Activated CD4-positive, alpha-beta T cell treated with anti-CD3 and anti-CD28 coated beads for 4 hours (primary cell): ENCODE measurements at regions not wholly inside any gene's neighbourhood (a gene's known extent, or its start where the extent isn't known, plus 50 kb on each side); places are given as distances from the start of the nearest gene placed in this dataset.

ENCODE experiments used
- DNase-seq, 2 donors: peaks; one replicate each; pipeline ENCODE4 v3.0.0-alpha.2; 2020

DNA sequence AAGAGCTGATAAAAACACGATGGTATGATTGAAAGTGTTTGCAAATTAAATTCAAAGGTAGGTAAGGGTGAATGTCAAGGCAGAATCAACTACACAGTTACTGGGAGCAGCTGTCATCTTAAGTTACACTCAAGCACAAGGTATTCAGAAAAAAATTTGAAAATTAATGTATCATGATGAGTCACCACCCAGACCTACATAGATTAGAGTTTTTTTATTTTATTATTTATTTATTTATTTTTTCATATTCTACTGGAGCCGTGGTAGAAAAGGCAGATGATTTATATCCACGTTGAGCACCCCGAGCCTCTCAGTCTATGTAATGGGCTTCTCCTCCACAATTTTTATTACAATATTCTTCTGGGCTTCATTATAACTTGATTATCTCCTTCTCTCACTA lies 728.9 kb upstream of the ARGLU1 start:
- no peak for DNase-seq

DNA sequence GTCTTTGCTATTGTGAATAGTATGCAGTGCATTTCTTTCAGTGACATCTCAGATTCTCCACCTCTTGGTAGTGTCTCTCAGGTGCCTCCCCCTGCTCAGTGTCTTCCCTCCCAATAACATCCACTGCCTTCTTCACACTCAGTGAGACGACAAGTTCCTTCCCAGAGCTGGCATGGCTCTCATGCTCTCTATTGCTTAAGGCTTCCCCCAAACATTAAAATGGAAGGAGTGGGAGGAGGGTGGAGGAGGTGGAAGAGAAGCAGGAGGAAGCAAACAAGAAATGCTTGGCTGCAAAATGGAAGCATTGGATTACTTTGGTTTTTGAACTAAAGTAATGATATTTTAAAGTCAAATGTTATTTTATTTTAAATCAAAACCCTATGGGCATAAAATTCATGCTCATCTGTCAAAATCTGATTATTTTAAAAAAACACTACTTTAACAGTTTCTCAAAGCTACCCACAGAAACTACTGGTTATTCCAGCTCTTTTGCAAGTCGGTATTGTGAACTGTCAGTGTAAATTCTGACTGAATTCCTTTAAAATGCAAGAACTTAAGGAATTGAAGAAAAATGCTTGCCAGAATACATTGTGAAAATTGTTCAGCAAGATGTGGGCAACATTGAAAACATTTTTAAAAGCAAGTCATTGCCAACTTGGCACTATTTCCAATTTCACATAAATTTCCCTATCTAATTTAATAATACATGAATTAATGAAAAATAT lies 727.6 kb upstream of the ARGLU1 start:
- no peak for DNase-seq

DNA sequence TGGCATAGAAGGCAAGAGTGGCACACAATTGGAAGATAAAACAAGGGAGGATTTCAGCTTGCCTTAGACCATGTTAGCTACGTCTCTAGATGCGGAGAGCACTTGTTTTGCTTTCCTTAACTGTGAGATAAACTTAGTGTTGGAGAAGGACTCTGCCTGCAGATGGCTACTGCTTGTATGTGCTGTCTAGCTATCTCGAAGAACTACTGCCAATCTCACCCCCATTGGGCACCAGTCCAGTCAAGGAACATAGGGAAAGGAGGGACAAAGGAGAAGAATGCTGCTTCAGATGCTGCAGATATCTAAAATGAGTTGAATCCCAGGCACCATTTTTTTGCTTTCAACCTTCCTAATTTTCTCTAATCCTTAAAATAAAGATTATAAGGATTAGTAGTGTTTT lies 726.0 kb upstream of the ARGLU1 start:
- DNase-seq, result no peak

DNA sequence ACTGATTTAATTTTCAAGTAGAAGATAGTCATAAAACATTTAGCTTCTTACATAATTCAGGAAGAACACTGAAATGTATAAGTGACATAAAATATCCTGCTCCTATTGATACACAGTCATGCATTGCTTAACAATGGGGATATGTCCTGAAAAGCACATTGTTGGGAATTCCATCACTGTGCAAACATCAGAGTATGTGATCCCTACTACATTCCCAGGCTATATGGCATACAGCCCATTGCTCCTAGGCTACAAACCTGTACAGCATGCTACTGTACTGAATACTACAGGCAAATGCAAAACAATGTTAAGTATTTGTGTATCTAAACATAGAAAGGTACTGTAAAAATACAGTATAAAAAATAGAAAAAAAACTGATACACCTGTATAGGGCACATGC lies 723.9 kb upstream of the ARGLU1 start:
- DNase-seq, result no peak

DNA sequence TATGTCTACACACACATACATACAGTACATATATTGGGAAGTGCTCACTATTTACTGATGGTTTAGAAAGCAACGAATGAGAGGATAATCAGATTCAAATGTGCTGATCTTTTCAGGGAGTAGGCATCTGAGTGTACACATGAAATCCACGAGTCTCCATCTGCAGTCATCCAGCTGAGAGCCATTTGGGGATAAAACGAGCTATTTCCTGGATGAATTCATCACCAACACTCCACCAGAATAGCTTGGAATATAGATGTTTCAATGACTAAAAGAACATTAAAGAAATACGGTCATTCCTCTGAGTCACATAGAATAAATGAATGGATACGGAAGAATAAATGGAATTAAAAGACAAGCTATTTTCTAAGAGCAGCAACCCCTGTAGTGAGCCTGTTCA lies 721.6 kb upstream of the ARGLU1 start:
- DNase-seq, result no peak

DNA sequence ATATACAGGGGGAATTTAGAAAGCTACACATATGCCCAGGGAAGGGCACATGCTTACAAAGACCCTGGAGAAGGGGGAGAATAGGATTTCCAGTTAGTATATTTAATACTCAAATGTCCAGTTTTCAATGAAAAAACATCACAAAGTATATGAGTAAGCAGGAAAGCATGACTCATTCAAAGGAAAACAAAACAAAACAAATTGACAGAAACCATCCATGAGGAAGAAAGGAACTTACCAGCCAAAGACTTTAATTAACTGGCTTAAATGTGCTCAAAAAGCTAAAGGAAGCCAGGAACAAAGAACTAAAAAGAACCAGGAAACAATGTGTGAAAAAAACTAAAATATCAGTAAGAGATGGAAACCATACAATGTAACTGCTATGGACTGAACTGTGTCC lies 716.2 kb upstream of the ARGLU1 start:
- no peak for DNase-seq

DNA sequence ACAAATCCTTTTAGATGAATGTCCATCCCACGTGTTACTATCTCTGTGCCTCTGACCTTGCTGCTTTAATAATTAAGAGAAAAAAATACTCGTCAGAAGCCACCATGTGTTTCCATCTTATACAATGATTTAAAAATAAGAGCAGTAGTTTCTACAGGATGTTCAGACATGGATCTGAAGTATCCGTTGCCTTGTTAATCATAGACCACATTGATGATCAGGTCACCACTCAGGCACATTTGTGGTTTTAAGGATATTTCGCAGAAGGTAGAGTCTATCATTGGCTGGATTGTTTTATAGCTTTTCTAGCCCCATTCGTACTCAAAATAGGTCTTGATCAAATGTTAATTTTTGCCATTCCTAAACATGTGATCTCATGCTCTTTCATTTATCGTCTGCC lies 710.0 kb upstream of the ARGLU1 start:
- DNase-seq, result no peak

DNA sequence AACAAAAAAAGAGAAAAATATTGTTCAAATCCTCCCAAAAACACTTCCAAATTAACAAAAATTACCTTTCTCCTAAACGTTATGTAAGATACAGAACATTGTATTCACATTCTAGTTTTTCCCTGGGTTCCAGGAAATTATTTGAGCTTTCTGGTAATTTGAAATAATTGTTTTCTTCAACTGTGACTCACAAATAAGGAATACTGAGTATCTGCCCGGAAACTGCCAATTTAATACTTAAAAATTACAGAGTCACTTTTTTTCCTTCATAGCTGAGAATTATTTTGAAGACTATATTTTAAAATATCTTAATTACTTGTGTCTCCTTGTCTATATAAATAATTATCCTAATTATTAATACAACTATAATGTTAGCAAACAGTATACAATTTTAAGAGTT lies 709.0 kb upstream of the ARGLU1 start:
- no peak for DNase-seq

DNA sequence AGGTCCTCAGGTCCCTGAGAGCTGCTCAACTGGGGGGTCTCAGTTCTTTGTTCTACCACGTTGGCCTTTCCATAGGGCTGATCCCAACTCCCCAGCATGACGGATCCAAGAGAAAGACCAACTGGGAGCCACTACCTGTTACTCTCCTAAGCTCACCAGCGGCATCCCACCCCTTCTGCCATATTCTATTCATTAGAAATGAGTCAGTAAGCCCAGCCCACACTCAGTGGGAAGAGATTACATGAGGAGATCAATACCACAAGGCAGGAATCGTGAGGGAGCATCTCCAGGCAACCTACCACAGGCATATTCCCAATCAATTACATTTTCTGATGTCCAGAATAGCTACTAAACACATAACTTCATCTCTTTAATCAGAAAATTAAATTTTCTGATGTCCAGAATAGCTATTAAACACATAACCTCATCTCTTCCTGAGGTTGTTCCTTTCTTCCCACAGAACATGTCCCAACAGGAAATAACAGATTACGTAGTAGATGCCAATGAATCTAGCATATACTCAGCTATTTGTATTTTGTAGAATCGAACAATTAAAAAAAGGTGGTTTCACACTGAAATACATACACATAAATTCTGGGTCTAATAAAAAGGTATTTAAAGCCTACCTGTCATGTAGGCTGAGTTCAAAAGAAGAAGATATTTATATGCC lies 708.1 kb upstream of the ARGLU1 start:
- DNase-seq, result no peak

DNA sequence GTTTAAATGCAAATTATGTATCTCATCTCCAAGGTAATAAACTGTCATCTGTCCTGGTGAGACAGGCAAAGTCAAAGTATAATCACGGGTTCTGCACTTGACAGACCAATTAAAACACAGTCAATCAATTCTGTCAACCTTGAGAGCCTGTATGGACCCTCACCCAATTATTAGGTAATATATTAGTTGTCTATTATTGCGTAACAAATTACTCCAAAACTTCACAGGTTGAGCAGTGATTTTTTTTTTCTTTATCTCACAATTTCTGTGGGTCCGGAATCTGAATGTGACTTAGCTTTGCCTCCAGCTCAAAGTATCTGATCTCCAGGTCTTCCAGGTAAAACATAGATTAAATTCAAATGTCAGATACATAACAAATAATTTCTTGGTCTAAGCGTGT lies 707.4 kb upstream of the ARGLU1 start:
- DNase-seq, result no peak

DNA sequence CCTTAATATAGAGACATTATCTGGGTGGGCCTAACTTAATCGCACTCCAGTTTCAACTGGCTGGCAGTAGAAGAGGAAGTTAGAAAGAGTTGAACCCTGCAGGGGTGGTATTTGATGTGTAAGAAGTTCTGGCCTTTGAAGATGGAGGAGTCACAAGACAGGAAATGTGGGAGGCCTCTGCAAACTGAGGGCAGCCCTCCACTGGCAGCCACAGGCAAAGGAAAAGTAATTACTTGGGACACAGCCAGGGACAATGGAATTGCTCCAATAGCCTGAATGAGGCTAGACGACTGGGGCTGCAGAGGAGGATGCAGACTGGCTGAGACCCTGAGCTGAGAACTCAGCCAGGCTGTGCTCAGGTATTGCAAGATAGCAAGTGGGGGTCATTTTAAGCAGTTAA lies 703.3 kb upstream of the ARGLU1 start:
- DNase-seq, result no peak

DNA sequence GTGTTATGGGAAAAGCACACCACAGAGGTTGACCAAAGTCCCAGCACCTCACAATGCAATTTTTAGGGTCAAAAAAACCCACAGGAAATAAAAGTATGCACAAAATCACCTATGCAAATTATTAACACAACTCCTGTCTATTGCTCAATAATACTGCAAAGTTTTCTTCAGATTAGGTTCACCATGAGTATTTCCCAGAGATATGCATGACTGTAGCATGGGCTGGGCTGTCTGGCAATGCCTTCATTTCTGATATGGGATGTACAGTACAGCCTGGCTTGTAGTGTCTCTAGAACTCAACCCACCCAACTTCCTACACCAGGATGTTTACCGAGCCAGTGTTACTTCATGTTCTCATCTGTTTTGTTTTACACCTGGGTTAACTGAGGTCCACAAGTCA lies 698.7 kb upstream of the ARGLU1 start:
- DNase-seq, result no peak

DNA sequence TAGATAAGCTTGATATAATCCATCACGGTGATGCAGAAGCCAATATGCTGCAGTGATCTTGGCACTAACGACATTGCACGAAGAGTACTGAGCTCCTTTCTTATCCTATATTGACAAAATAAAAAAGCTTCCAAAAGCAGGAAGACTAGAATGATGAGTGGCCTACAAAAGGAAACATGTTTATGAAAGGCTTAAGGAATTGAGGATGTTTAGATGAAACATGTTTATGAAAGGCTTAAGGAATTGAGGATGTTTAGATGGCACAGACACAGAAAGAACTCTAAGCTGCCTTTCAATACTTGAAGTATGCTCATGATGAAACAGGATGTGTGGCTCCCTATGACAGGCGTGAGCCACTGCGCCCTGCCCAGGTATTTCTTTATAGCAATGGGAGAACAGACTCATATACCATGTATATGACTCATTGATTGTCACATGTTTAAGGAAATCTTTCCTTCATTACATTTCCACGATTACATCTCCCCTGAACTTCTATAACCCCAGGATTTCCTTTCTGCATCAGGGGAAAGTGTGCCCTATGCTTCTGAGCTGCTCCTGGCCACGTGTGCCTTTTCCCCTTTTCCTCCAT lies 690.8 kb upstream of the ARGLU1 start:
- DNase-seq, result no peak

DNA sequence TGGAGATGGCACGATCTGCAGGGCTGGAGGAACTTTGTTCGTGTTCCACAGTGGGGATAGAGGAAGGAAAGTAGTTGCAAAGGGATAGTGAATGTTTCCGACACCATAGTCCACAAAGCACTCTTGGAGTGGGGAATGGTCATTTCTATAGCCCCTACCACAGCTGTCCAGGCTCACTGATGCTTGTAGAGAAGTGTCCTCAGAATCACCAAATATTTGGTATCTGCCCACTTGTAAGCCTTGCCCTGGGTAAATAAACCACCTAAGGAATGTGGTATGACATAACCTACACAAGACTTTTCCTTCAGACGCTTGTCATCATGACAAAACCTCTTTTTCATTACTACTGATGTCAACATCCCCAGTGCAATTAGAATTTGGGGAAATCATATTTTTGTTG lies 686.5 kb upstream of the ARGLU1 start:
- DNase-seq, result no peak

DNA sequence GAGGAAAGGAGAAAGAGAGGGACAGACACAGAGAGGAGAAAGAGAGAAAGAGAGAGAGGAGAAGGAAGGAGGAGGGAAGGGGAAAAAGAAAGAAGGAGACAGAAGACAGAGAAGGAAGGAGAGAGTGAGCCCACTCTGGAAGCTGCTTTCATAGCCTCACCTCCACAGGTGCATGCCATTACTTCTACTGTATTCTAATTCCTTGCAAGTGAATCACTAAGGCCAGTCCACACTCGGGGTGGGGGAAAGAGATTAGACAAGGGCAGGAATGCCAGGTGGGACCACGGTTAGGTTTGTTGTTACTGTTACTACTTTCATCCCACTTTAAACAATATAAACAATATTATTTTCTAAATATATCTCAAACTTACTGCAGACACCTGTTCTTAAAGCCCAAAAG lies 684.5 kb upstream of the ARGLU1 start:
- DNase-seq, result no peak

DNA sequence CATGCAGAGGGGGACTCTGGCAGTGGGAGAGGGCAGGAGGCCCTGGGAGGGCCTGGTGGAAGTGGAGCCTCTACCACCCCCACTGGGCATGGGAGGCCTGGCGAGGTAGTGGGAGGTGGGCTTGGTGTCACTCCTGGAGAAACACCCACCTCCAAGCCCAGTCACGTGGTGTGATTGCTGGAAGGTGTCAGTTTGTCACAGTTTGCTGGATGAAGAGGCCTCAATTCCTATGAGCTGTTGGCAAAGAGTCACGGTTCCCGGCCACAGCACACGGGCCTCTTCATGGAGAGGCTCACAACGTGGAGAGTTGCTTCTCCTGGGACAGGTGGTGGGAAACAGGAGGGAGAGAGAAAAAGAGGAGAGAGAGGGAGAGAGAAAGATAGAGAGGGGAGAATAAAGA lies 684.1 kb upstream of the ARGLU1 start:
- DNase-seq, result no peak

DNA sequence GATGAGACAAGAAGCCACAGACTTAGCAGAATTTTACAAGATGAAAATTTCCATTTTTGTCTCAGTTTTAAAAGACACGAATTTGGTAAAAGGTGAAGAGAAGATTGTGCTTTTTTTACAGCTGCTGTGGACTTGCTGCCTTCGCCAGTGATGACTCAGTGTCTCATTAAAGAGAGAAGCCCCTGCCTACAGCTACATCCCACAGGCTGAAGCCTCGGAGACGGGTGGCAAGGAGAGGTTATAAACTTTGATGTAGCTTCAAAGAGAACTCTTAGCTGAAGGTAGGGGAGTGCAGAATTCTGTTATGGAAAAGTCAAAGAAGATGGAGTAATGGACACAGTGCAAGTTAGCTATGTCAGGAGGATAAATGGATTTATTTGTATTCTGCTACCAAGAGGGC lies 683.4 kb upstream of the ARGLU1 start:
- DNase-seq, result no peak

DNA sequence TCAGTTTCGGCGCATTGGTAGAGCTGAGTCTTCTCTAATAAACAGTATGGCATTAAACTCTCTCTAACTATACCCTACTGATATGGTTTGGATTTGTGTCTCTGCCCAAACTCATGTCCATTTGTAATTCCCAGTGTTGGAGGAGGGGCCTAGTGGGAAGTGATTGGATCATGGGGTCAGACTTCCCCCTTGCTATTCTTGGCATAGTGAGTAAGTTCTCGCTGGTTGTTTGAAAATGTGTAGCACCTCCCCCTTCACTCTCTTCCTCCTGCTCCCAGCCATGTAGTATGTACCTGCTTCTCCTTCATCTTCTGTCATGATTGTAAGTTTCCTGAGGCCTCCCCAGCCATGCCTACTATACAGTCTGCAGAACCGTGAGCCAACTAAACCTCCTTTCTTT lies 682.7 kb upstream of the ARGLU1 start:
- DNase-seq, result no peak

DNA sequence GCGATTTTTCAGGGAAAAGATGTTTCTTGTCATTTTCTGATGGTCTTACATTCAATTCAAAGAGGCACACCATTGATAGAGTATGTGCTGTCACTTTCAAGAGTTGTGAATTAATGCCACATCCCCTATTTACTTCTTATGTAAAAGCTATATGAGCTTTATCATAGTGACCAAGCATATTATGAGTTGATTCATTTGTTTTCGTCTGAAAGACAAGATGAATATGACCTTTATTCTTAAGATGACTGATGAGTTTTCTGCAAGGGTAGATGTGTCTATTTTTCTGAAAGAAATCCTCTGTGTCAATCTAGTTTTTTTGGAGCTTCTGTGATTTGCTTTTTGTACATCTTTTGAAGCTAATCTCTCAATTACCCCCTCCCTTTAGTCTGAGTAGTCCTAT lies 676.3 kb upstream of the ARGLU1 start:
- no peak for DNase-seq

DNA sequence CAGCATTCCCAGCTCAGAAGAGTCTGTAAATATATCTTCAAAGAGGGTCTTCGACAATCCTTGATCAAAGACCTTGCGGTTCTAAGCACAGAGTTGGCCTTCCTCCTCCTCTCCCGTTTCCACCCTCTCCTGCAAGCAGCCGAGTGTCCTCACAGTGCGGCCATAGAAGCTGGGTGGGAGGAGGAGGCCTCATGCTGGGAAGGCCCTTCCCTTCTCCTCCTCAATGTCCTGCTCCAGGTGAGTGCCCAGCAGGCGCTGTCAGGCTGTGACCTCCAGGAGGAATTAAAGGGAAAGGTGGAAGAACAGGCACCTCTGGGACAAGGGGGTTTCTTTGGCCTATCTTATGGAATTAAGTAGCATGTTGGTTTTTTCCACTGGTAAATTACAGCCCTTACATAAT lies 674.2 kb upstream of the ARGLU1 start:
- DNase-seq, result no peak

DNA sequence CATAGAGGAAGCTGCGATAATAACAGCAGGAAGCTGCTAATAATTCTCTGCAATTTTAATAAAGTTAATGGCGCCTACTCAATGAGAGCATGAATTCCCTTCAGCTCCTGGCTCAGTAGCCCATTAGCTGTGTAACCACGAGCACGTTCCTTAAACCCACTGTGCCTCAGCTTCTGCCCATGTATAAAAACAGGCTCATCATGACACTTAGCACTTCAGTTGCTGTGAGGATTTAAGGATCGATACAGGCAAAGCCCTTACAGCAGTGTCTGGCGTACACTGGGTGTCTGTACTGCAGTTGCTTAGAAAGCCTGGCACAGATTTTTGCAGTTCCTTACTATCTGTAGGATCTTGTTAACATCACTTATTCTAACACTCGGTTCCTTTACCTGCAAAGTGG lies 673.4 kb upstream of the ARGLU1 start:
- DNase-seq, result no peak

DNA sequence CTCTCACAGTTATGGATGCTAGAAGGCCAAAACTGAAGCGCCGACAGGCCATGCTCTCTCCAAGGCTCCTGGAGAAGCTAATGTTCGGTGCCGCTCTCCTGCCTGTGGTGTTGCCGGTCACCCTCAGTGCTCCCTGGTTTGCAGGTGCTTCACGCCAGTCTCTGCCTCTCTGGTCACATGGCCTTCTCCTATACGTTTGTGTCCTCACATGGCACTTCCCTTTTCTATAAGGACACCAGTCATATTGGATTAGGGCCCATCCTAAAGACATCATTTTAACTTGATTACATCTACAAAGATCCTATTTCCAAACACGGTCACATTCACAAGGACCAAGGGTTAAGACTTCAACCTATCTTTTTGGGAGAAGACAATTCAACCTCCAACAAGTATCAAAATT lies 671.3 kb upstream of the ARGLU1 start:
- no peak for DNase-seq

DNA sequence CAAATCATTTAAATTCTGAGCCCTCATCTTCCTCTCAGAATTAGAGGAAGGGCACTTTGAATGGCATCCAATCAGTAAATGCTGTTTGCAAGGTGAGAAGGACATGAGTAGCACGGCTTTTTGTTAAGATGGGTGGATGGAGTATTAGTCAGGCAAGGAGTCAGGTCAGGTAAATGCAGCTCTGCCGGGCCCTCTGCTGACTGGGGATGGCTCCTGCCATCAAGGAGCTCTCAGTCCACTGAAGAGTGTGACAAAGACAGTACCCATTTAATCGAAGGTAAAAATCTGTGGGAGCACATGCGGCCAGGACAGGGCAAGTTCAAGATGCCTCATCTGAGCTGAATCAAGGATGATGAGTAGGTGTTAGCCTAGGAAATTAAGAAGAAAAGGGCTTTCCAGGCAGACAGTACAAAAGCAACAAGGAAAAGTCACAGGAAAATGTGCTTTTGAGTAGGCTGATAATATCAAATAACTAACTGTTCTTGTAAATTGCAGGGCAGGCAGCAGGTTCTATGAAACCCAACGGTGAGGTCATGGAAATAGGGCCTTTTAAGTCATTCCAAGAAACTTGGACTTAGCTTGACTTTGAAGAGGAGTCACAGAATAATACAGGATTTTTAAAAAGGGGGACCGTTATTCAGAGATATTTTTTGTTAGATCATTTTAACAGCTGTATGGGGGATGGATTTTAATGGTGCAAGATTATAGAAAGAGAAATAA lies 670.5 kb upstream of the ARGLU1 start:
- no peak for DNase-seq
